Prostate gland (tissue), 2 donors: ENCODE measurements at regions not wholly inside any gene's neighbourhood (a gene's known extent, or its start where the extent isn't known, plus 50 kb on each side); places are given as distances from the start of the nearest gene placed in this dataset.

Source experiments
- POLR2A ChIP-seq: fragments of 450-650 bp; IDR thresholded peaks from one replicate; pipeline ENCODE4 v1.6.1; 2016; ENCODE audit warnings: antibody characterized with exemption, mild to moderate bottlenecking
- POLR2AphosphoS5 ChIP-seq: sonication (generic); formaldehyde crosslinking; IDR thresholded peaks from one replicate; pipeline ENCODE4 v1.6.1; 2017; ENCODE audit warnings: antibody characterized with exemption
- TF ChIP-seq, protein P1 (sequence below), 4 experiments: fragments of 200-600 bp in 2 of 4; fragments of 450-650 bp in 2 of 4; sonication (generic) in 2 of 4; IDR thresholded peaks; 1 replicate in 3 of 4; 2 replicates in 1 of 4; pipeline ENCODE4 v1.5.1; 2016 to 2019; ENCODE audit warnings: antibody characterized with exemption in 4 of 4, mild to moderate bottlenecking in 2 of 4, moderate library complexity in 2 of 4

DNA sequence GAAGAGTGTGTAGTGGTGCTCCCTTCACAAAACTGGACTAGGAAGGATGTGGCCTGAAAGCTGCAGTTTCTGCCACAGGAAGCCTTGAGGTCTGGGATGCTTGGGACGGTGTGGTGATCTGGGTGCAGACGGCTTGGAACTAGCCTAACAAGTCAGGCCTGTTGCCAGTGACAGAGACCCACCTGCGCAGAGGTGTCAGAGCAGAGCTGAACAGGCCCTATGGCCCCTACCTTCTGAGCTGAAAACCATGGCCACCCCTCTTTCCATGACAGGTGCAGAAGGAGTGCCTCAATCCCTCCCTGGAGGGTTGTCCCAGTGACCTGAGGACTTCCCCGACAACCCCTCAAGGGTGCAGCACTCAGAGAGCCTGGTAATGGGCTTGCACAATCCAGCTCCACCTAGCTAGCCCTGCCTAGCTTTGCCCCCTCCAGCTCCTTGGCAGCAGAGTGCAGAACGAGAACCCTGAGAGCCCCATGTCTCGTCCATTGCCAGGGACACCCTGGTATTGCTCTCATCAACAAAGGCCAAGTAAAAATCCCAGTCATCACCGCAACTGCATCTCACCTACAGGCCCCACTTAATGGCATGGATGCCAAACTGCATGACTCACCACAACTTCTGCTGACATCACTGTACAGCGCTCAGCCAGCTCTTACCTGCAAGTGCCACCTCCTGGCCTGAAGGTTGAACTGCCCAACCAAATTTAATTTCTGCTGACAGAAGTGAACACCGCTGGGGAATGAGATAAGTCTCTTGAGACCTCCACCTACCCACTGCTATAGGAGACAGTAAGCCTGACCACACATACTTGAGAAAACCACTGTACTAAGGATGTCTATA is 563.1 kb downstream of the TFAP2A start:
- TF ChIP-seq, protein P1, sequence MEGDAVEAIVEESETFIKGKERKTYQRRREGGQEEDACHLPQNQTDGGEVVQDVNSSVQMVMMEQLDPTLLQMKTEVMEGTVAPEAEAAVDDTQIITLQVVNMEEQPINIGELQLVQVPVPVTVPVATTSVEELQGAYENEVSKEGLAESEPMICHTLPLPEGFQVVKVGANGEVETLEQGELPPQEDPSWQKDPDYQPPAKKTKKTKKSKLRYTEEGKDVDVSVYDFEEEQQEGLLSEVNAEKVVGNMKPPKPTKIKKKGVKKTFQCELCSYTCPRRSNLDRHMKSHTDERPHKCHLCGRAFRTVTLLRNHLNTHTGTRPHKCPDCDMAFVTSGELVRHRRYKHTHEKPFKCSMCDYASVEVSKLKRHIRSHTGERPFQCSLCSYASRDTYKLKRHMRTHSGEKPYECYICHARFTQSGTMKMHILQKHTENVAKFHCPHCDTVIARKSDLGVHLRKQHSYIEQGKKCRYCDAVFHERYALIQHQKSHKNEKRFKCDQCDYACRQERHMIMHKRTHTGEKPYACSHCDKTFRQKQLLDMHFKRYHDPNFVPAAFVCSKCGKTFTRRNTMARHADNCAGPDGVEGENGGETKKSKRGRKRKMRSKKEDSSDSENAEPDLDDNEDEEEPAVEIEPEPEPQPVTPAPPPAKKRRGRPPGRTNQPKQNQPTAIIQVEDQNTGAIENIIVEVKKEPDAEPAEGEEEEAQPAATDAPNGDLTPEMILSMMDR (IDR thresholded peaks at IDR 0.05), result peak in 1 of 4 experiments; percentile 33
- TF ChIP-seq POLR2AphosphoS5 (no peak), POLR2A (no peak)
